K562 (cell line): ENCODE measurements at regions not wholly inside any gene's neighbourhood (a gene's known extent, or its start where the extent isn't known, plus 50 kb on each side); places are given as distances from the start of the nearest gene placed in this dataset.

Experiments used
- ATAC-seq: fragments of 200-7000 bp; cut with Tn5 transposase; 3 replicates; pipeline ENCODE4 v1.9.1; 2020; ENCODE audit warnings: moderate library complexity
- BruUV-seq: library from RNA; stranded (reverse); fragments of 400-500 nt; replicated peaks from 2 replicates; lab custom pipeline; 2021; lab: Mats Ljungman, UMichigan
- CTCF ChIA-PET: fragments of 300-600 bp; formaldehyde crosslinking; extraction: SDS; loops from one replicate; lab custom pipeline; 2021; ENCODE audit warnings: low intra/inter-chr PET ratio; lab: Yijun Ruan, JAX
- POLR2A ChIA-PET: fragments of 300-600, 350-650 bp; sonication (Branson Sonifier 250); formaldehyde crosslinking; extraction: SDS; loops from one replicate; lab custom pipeline; 2021; ENCODE audit warnings: antibody characterized with exemption, inconsistent platforms; lab: Yijun Ruan, JAX
- DNase-seq, 4 experiments: peaks; one replicate each; pipeline versions ENCODE4 v3.0.0 to v3.0.0-alpha.2; 2011 to 2018; ENCODE audit warnings: low spot score in 3 of 4, mixed read lengths in 3 of 4; ENCODE audit errors: extremely low read depth in 1 of 4
- FAIRE-seq: peaks from 2 replicates; lab custom pipeline; 2011; peaks lifted over from hg19 to GRCh38; lab: Jason Lieb, UNC
- H2AFZ ChIP-seq: 2 replicates; pipeline ENCODE4 v1.6.0; 2011; ENCODE audit warnings: low read depth, low read length, control low read depth, inconsistent platforms
- H3K27ac ChIP-seq: fragments of 200-600 bp; 3 replicates; pipeline ENCODE4 v1.8.0; 2011; ENCODE audit warnings: low read depth, mild to moderate bottlenecking, control low read depth, inconsistent platforms, low read length, moderate library complexity, mixed read lengths; ENCODE audit errors: extremely low read depth
- H3K27me3 ChIP-seq, 2 experiments: fragments of 300-600 bp in 1 of 2; 2 replicates in 1 of 2; 3 replicates in 1 of 2; pipeline versions ENCODE4 v1.6.0 to v1.8.0; 2011; ENCODE audit warnings: inconsistent platforms in 2 of 2, low read length in 2 of 2, mild to moderate bottlenecking in 1 of 2, mixed read lengths in 1 of 2, moderate library complexity in 1 of 2; ENCODE audit not compliant: control insufficient read depth in 2 of 2, insufficient read depth in 2 of 2
- H3K36me3 ChIP-seq: fragments of 300-600 bp; 3 replicates; pipeline ENCODE4 v1.8.0; 2011; ENCODE audit warnings: mild to moderate bottlenecking, low read length, inconsistent platforms; ENCODE audit not compliant: control insufficient read depth, insufficient read depth
- H3K4me1 ChIP-seq, 2 experiments: fragments of 200-600 bp in 1 of 2; replicated peaks in 1 of 2; 2 replicates in 1 of 2; 3 replicates in 1 of 2; pipeline versions ENCODE4 v1.5.1 to v1.8.0; 2011; ENCODE audit warnings: inconsistent platforms in 2 of 2, low read length in 2 of 2, mild to moderate bottlenecking in 1 of 2, mixed read lengths in 1 of 2, moderate library complexity in 1 of 2; ENCODE audit not compliant: control insufficient read depth in 2 of 2, insufficient read depth in 2 of 2
- H3K4me2 ChIP-seq: 2 replicates; pipeline ENCODE4 v1.6.1; 2011; ENCODE audit warnings: low read length, control low read depth, inconsistent platforms, mixed read lengths; ENCODE audit not compliant: insufficient read depth
- H3K4me3 ChIP-seq: fragments of 200-600 bp; sonication (generic), shearing (Covaris generic); 2 replicates; pipeline ENCODE4 v1.5.1; 2016; ENCODE audit warnings: control low read depth, inconsistent platforms
- H3K79me2 ChIP-seq: fragments of 200-600 bp; 3 replicates; pipeline ENCODE4 v1.8.0; 2011; ENCODE audit warnings: low read length, inconsistent platforms; ENCODE audit not compliant: control insufficient read depth, insufficient read depth
- H3K9ac ChIP-seq, 2 experiments: 2 replicates each; pipeline versions ENCODE4 v1.6.0 to v1.6.1; 2011; ENCODE audit warnings: low read depth in 2 of 2, low read length in 2 of 2, control low read depth in 1 of 2, inconsistent platforms in 1 of 2, mild to moderate bottlenecking in 1 of 2, mixed read lengths in 1 of 2; ENCODE audit not compliant: insufficient read depth in 1 of 2
- H3K9me1 ChIP-seq: one replicate; pipeline ENCODE4 v1.6.0; 2011; ENCODE audit warnings: inconsistent platforms, mild to moderate bottlenecking, low read length, moderate library complexity; ENCODE audit not compliant: control insufficient read depth, insufficient read depth
- H3K9me3 ChIP-seq: replicated peaks from 2 replicates; pipeline ENCODE4 v1.5.1; 2011; ENCODE audit warnings: low read depth, low read length, inconsistent platforms; ENCODE audit not compliant: control insufficient read depth, insufficient read depth
- H4K20me1 ChIP-seq: replicated peaks from 2 replicates; pipeline ENCODE4 v1.6.1; 2011; ENCODE audit warnings: low read length, inconsistent platforms, mixed read lengths; ENCODE audit not compliant: control insufficient read depth, insufficient read depth
- NFE2L1 ChIP-seq: fragments of 450-650 bp; IDR thresholded peaks from 2 replicates; pipeline ENCODE4 v1.6.1; 2016; ENCODE audit warnings: missing genetic modification characterization, low read depth, mild to moderate bottlenecking, missing compliant biosample characterization, moderate library complexity, borderline replicate concordance
- SRSF1 ChIP-seq: fragments of 200-400 bp; formaldehyde crosslinking; IDR thresholded peaks from 2 replicates; pipeline ENCODE4 v1.6.1; 2017; ENCODE audit warnings: mild to moderate bottlenecking, low read depth, low read length, moderate library complexity
- ZNF212 ChIP-seq: fragments of 450-650 bp; formaldehyde crosslinking; IDR thresholded peaks from 2 replicates; pipeline ENCODE4 v1.4.0; 2020; ENCODE audit warnings: mild to moderate bottlenecking
- WGBS: fragments of 100-300 bp; shearing (Covaris generic); methylation state at CpG from one replicate; pipeline ENCODE4 v1.1.6; 2016; ENCODE audit warnings: low coverage, mixed read lengths; ENCODE audit not compliant: insufficient coverage; ENCODE audit errors: missing lambda C conversion rate; 5-methylcytosine and 5-hydroxymethylcytosine counted together
- in situ Hi-C: fragments of 300-500 bp; cut with MboI; formaldehyde crosslinking; loops from 4 replicates; pipeline ENCODE4 v1.15.0; 2018; ENCODE audit warnings: inconsistent platforms, mixed read lengths
- intact Hi-C: fragments of 100-400 bp; cut with micrococcal nuclease; formaldehyde crosslinking; loops from 2 replicates; pipeline ENCODE4 v1.14.2; 2022
- TF ChIP-seq, protein P1 (sequence below), 3 experiments: IDR thresholded peaks in 2 of 3; conservative IDR thresholded peaks in 1 of 3; 2 replicates each; pipeline ENCODE4 v1.5.1; 2011 to 2012; ENCODE audit warnings: low read length in 3 of 3, mild to moderate bottlenecking in 3 of 3, control low read depth in 2 of 3, improper control_type of control experiment in 1 of 3, inconsistent platforms in 1 of 3, low read depth in 1 of 3, mixed read lengths in 1 of 3, moderate library complexity in 1 of 3; ENCODE audit not compliant: insufficient read depth in 2 of 3

DNA sequence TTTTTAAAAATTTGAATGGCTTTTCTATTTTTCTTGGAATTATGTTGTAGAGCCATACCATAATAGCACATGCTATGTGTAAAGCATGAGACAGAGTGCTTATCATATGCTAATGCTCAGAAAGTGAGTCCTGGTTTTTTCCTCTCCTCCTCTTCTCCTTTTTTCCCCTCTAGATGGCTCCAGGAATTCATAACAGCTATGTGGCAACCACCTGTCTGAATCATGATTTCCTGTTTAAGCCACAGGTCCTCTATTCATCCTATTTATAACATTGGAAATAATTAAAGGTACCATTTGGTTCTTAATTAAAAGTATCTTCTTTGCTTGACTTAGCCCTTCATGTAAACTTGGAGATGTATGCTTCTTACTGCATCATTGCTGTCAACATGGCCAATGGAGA is 260.0 kb upstream of the MAP3K7 start:
- no peak overlapping the region for H3K4me3 ChIP-seq
- H3K9me1 ChIP-seq: no peaks in the 10 kb centered on the region
- no peak for TF ChIP-seq ZNF212 (CRISPR knock-in tag)
- TF ChIP-seq, protein P1, sequence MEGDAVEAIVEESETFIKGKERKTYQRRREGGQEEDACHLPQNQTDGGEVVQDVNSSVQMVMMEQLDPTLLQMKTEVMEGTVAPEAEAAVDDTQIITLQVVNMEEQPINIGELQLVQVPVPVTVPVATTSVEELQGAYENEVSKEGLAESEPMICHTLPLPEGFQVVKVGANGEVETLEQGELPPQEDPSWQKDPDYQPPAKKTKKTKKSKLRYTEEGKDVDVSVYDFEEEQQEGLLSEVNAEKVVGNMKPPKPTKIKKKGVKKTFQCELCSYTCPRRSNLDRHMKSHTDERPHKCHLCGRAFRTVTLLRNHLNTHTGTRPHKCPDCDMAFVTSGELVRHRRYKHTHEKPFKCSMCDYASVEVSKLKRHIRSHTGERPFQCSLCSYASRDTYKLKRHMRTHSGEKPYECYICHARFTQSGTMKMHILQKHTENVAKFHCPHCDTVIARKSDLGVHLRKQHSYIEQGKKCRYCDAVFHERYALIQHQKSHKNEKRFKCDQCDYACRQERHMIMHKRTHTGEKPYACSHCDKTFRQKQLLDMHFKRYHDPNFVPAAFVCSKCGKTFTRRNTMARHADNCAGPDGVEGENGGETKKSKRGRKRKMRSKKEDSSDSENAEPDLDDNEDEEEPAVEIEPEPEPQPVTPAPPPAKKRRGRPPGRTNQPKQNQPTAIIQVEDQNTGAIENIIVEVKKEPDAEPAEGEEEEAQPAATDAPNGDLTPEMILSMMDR (IDR thresholded peaks at IDR 0.05 in 2 of 3, conservative IDR thresholded peaks at IDR 0.05 in 1 of 3; ENCODE audit: insufficient read depth in 2 of 3, low read depth in 1 of 3, low read length in 3 of 3): peak in 1 of 3 experiments; percentile 8; a peak in 1 of 6 replicates
- H3K9ac ChIP-seq: no peak overlapping the region
- no peaks in the 10 kb centered on the region for H3K4me1 ChIP-seq
- no peak for ATAC-seq
- POLR2A ChIA-PET: no interaction called here
- CTCF ChIA-PET: no interaction called here
- H2AFZ ChIP-seq: no peak overlapping the region
- H4K20me1 ChIP-seq: no peaks in the 10 kb centered on the region
- H3K79me2 ChIP-seq: no peaks in the 10 kb centered on the region
- H3K9me3 ChIP-seq: no peaks in the 10 kb centered on the region
- no peaks in the 10 kb centered on the region for H3K36me3 ChIP-seq
- no peak overlapping the region for H3K27ac ChIP-seq
- in situ Hi-C loops: no loop called here
- no peak for FAIRE-seq
- no peak overlapping the region for H3K4me2 ChIP-seq
- no peaks in the 10 kb centered on the region for H3K27me3 ChIP-seq
- BruUV-seq: no TSS peak
- intact Hi-C loops: no loop called here
- DNase-seq: no peak

DNA sequence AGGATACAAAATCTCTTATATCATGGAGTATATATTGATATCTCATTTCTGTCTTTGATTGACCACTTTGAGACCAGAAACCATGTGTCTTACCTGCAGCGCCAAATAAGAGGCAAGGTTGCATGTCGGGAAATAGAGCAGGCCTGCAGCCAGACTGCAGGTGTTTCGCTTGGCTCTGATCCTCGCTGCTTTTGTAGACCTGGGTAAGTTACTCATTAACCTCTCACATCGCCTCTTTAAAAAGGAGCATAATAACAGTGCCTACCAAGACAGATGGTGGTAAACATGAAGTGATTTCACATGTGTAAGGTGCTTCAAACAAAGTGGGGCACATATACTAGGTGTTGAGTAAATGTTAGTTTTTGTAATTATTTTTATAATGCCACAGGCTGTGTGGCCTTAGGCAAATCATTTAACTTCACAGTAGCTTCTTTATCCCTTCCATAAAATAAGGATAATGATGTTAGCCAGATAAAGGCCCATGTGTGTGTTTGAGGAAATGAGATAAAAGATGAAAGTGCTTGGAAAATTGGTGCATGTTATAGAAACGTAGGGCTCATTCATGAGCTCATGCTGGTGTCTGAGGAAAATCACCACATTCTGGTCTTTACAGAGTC is 248.8 kb upstream of the MAP3K7 start:
- no peaks in the 10 kb centered on the region; the same call in 1 of the 2 replicates for H3K9me3 ChIP-seq
- no peak overlapping the region for H2AFZ ChIP-seq
- no peaks in the 10 kb centered on the region for H3K9me1 ChIP-seq
- ATAC-seq: no peak
- no peak overlapping the region for H3K4me2 ChIP-seq
- H3K79me2 ChIP-seq: no peaks in the 10 kb centered on the region
- no peaks in the 10 kb centered on the region for H3K4me1 ChIP-seq
- no peaks in the 10 kb centered on the region for H3K27me3 ChIP-seq
- intact Hi-C loops (no loop called here), in situ Hi-C loops (no loop called here)
- no peak for DNase-seq
- no TSS peak for BruUV-seq
- CTCF ChIA-PET: no interaction called here
- WGBS: 0% methylated on average over 6 of the region's 6 CpGs
- POLR2A ChIA-PET: no interaction called here
- H3K36me3 ChIP-seq: no peaks in the 10 kb centered on the region
- H3K27ac ChIP-seq: no peak overlapping the region
- no peaks in the 10 kb centered on the region for H4K20me1 ChIP-seq
- no peak overlapping the region for H3K4me3 ChIP-seq
- FAIRE-seq: no peak
- TF ChIP-seq NFE2L1 (tag): no peak
- TF ChIP-seq SRSF1: no peak
- H3K9ac ChIP-seq: no peak overlapping the region
